GM13976 (cell line): ENCODE measurements at regions not wholly inside any gene's neighbourhood (a gene's known extent, or its start where the extent isn't known, plus 50 kb on each side); places are given as distances from the start of the nearest gene placed in this dataset.

Source experiments
- DNase-seq: peaks from one replicate; pipeline ENCODE4 v3.0.0; 2012; ENCODE audit warnings: low spot score
- CTCF ChIP-seq: IDR thresholded peaks from 2 replicates; pipeline ENCODE4 v1.5.1; 2012; ENCODE audit warnings: borderline replicate concordance, mild to moderate bottlenecking; ENCODE audit not compliant: insufficient read depth; ENCODE audit errors: extremely low read depth, missing control alignments, control extremely low read depth
- in situ Hi-C: fragments of 300-500 bp; cut with MboI; formaldehyde crosslinking; loops from one replicate; pipeline ENCODE4 v1.12.0; 2022; ENCODE audit warnings: low sequenced_read_pairs, mixed read lengths, inconsistent platforms; ENCODE audit not compliant: unreplicated experiment

GRCh38 chr3:101941318-101942040 is 92.2 kb downstream of the NFKBIZ start:
- DNase-seq, result no peak
- in situ Hi-C loops, result no loop called here
- TF ChIP-seq CTCF, result no peak

GRCh38 chr3:101942356-101942755 is 93.0 kb downstream of the NFKBIZ start:
- no peak for TF ChIP-seq CTCF
- no peak for DNase-seq
- in situ Hi-C loops, result no loop called here

- DNase-seq, result no peak
- in situ Hi-C loops, result no loop called here
- TF ChIP-seq CTCF, result no peak
These were observed 93.7 kb downstream of the NFKBIZ start for GRCh38 chr3:101943029-101943428.

GRCh38 chr3:101944308-101944707 is 95.0 kb downstream of the NFKBIZ start:
- in situ Hi-C loops, result no loop called here
- DNase-seq, result no peak
- no peak for TF ChIP-seq CTCF

GRCh38 chr3:101945980-101946379 is 96.7 kb downstream of the NFKBIZ start:
- no peak for TF ChIP-seq CTCF
- DNase-seq, result no peak

GRCh38 chr3:101946906-101947305 is 97.6 kb downstream of the NFKBIZ start:
- DNase-seq, result no peak
- in situ Hi-C loops, result loop anchor here (5.0 kb wide), 1 partner anchor 40 kb away; no protein-coding TSS in a partner anchor
- TF ChIP-seq CTCF, result no peak

More at GRCh38 chr3:101945980-101946379, 96.7 kb downstream of the NFKBIZ start:
- in situ Hi-C loops, result loop anchor here (5.0 kb wide), 1 partner anchor 41 kb away; no protein-coding TSS in a partner anchor
